CD4-positive, CD25-positive, alpha-beta regulatory T cell (primary cell): ENCODE measurements at regions not wholly inside any gene's neighbourhood (a gene's known extent, or its start where the extent isn't known, plus 50 kb on each side); places are given as distances from the start of the nearest gene placed in this dataset.
"Not testable (repeated sequence)": the region's sequence is repeated elsewhere in the genome, so short reads cannot be mapped to it uniquely, and the experiment has no call there.

Source experiments
- ATAC-seq, 2 donors: fragments of 150-1000 bp; cut with Tn5 transposase; one replicate each; pipeline ENCODE4 v1.10.0; 2021; ENCODE audit warnings: low read depth in 2 of 2, moderate number of reproducible peaks in 2 of 2, moderate library complexity in 1 of 2
- DNase-seq, 3 donors: peaks; one replicate each; pipeline versions ENCODE4 v3.0.0 to v3.0.0-alpha.2; 2012 to 2022; ENCODE audit warnings: mixed read lengths in 1 of 3
- H3K27ac ChIP-seq: one replicate; pipeline ENCODE4 v1.7.0; 2013; ENCODE audit warnings: mild to moderate bottlenecking, low read length; ENCODE audit not compliant: insufficient read depth, poor library complexity, severe bottlenecking
- H3K27me3 ChIP-seq: one replicate; pipeline ENCODE4 v1.7.0; 2013; ENCODE audit warnings: low read length; ENCODE audit not compliant: control insufficient read depth, insufficient read depth
- H3K36me3 ChIP-seq: one replicate; pipeline ENCODE4 v1.7.0; 2013; ENCODE audit warnings: mild to moderate bottlenecking, low read length, moderate library complexity; ENCODE audit not compliant: control insufficient read depth, insufficient read depth
- H3K4me1 ChIP-seq: 2 replicates; pipeline ENCODE4 v1.7.0; 2013; ENCODE audit warnings: mild to moderate bottlenecking, low read length; ENCODE audit not compliant: insufficient read depth, control insufficient read depth, poor library complexity, severe bottlenecking
- H3K4me3 ChIP-seq: one replicate; pipeline ENCODE4 v1.7.0; 2013; ENCODE audit warnings: low read depth, mild to moderate bottlenecking, low read length, moderate library complexity
- H3K9me3 ChIP-seq, 2 experiments: 1 replicate in 1 of 2; 2 replicates in 1 of 2; pipeline ENCODE4 v1.7.0; 2013; ENCODE audit warnings: low read length in 2 of 2, mild to moderate bottlenecking in 1 of 2, moderate library complexity in 1 of 2; ENCODE audit not compliant: control insufficient read depth in 2 of 2
- H3K27ac Mint-ChIP-seq, 3 donors: one replicate each; pipeline ENCODE4 v1.8.0; 2020 to 2022; ENCODE audit warnings: mild to moderate bottlenecking in 3 of 3, mixed read lengths in 3 of 3, moderate library complexity in 2 of 3
- H3K27me3 Mint-ChIP-seq: one replicate; pipeline ENCODE4 v1.8.0; 2022; ENCODE audit warnings: mild to moderate bottlenecking, mixed read lengths
- H3K36me3 Mint-ChIP-seq: one replicate; pipeline ENCODE4 v1.8.0; 2020; ENCODE audit warnings: mixed read lengths
- H3K4me1 Mint-ChIP-seq, 4 donors: one replicate each; pipeline ENCODE4 v1.8.0; 2020 to 2022; ENCODE audit warnings: mixed read lengths in 4 of 4, mild to moderate bottlenecking in 1 of 4
- H3K4me3 Mint-ChIP-seq, 4 donors: one replicate each; pipeline ENCODE4 v1.8.0; 2020 to 2022; ENCODE audit warnings: mild to moderate bottlenecking in 4 of 4, mixed read lengths in 4 of 4, moderate library complexity in 3 of 4
- H3K9me3 Mint-ChIP-seq, 7 donors: one replicate each; pipeline ENCODE4 v1.8.0; 2020 to 2022; ENCODE audit warnings: mixed read lengths in 7 of 7, mild to moderate bottlenecking in 3 of 7, moderate library complexity in 2 of 7

DNA sequence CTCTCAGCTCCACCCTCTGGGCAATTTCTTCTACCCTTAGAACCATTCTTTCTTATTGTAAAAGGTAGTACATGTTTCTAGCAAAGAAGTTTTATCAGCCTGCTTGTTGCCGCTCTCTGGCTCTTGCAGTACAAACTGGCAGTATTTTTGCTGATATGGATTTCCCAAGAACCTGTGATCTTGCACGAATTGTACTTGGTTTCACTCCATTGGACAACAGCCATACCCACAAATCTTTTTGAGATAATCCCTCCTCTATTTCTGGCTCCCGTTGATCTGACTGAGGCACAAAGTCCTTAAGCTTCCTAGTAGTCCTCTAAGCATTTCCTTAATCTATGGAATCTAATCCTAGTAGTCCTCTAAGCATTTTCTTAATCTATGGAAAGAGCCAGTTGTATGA, 487.0 kb upstream of the PTCHD4 start:
- H3K27me3 Mint-ChIP-seq = no peaks in the 10 kb centered on the region
- H3K27ac Mint-ChIP-seq = no peak overlapping the region
- DNase-seq (no peak), ATAC-seq (no peak)
- H3K9me3 Mint-ChIP-seq = peaks cover 2 to 16% (median 5%) of the 10 kb centered on the region in 7 donors
- no peak overlapping the region for H3K4me3 ChIP-seq
- no peaks in the 10 kb centered on the region for H3K27me3 ChIP-seq
- no peak overlapping the region for H3K27ac ChIP-seq
- no peaks in the 10 kb centered on the region for H3K4me1 ChIP-seq
- no peak overlapping the region for H3K4me3 Mint-ChIP-seq
- H3K36me3 Mint-ChIP-seq = no peaks in the 10 kb centered on the region
- H3K36me3 ChIP-seq = no peaks in the 10 kb centered on the region
- no peaks in the 10 kb centered on the region for H3K4me1 Mint-ChIP-seq
- no peaks in the 10 kb centered on the region for H3K9me3 ChIP-seq

DNA sequence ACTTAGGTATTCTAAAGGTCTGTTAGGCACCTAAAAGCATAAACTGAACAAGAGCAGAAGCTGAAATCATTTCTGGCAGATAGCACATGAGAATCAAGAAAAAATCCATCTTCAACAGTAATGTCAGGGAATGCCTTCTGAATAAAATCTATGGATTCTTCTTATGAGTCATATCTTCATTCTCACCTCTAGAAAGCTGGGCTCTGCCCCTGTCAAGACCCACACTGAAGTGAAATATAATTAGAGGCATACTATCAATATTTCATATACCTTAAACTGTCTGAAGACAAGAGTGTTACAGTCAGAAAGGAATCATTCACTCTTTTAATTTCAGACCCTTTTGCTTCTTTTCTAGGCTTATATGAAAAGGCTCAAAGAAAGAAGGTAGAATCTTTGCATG, 485.8 kb upstream of the PTCHD4 start:
- DNase-seq (no peak), ATAC-seq (no peak)
- Mint-ChIP-seq H3K4me3 (no peak overlapping the region), H3K27ac (no peak overlapping the region), H3K4me1 (no peaks in the 10 kb centered on the region), H3K36me3 (no peaks in the 10 kb centered on the region), H3K27me3 (no peaks in the 10 kb centered on the region), H3K9me3 (peaks cover 2 to 21% (median 8%) of the 10 kb centered on the region in 7 donors)
- Histone ChIP-seq H3K4me1 (no peaks in the 10 kb centered on the region), H3K4me3 (no peak overlapping the region), H3K27me3 (no peaks in the 10 kb centered on the region), H3K9me3 (no peaks in the 10 kb centered on the region), H3K27ac (no peak overlapping the region), H3K36me3 (no peaks in the 10 kb centered on the region)

DNA sequence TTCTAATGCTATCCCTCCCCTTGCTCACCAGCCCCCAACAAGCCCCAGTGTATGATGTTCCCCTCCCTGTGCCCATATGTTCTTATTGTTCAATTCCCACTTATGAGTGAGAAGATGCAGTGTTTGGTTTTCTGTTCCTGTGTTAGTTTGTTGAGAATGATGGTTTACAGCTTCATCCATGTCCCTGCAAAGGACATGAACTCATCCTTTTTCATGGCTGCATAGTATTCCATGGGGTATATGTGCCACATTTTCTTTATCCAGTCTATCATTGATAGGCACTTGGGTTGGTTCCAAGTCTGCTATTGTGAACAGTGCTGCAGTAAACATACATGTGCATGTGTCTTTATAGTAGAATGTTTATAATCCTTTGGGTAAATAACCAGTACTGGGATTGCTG, 480.2 kb upstream of the PTCHD4 start:
- not testable (repeated sequence) for ATAC-seq, H3K4me3 Mint-ChIP-seq

DNA sequence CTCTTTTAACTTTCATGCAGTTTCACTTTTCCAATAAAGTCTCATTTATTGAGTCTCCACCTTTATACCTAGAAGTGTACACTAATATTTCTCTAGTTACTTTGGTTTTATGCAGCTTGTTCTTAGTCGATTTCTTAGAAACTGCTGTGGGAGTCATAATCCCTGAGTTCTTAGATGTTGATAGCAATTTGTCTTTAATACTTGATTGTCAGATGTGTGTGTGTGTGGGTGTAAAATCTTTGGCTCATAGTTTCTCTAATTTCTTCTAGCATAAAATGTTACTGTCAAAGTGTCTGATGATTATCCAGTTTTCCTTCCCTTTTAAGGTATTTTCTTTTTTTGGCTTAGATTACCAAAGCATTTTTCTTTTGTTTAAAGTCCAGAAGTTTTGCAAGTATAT, 473.8 kb upstream of the PTCHD4 start:
- no peaks in the 10 kb centered on the region for H3K27me3 ChIP-seq
- H3K36me3 ChIP-seq = no peaks in the 10 kb centered on the region
- Mint-ChIP-seq H3K27me3 (no peaks in the 10 kb centered on the region), H3K4me3 (no peak overlapping the region), H3K27ac (no peak overlapping the region), H3K9me3 (peaks cover 2 to 13% (median 4%) of the 10 kb centered on the region in 7 donors), H3K4me1 (no peaks in the 10 kb centered on the region), H3K36me3 (no peaks in the 10 kb centered on the region)
- H3K9me3 ChIP-seq = no peaks in the 10 kb centered on the region
- no peak overlapping the region for H3K4me3 ChIP-seq
- H3K4me1 ChIP-seq = no peaks in the 10 kb centered on the region
- DNase-seq (no peak), ATAC-seq (no peak)
- H3K27ac ChIP-seq = no peak overlapping the region

More for the DNA sequence above, 480.2 kb upstream of the PTCHD4 start:
- not testable (repeated sequence) for DNase-seq, H3K4me1 ChIP-seq, H3K27me3 ChIP-seq, H3K27ac ChIP-seq, H3K27me3 Mint-ChIP-seq, H3K9me3 ChIP-seq, H3K36me3 Mint-ChIP-seq, H3K4me1 Mint-ChIP-seq, H3K4me3 ChIP-seq, H3K36me3 ChIP-seq, H3K27ac Mint-ChIP-seq
- H3K9me3 Mint-ChIP-seq = peaks cover 1 to 32% (median 4%) of the 10 kb centered on the region in 7 donors

DNA sequence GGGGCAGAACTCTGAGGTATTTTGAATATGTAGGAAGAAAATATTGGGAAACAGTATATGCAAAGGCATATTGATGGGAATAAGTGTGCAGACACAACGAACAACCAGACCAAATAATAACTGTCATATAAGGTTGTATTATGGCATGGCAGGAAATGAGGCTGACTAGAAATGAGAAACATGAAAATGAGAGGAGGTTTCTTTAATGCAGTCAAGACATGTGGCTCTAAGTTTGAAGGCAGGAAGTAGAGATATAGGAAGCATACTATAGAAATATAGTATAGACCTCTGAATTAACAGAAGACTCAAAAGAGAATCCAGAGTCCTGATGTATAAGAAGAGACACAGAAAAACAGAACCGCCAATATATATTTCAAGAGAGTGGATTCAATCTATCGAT, 459.7 kb upstream of the PTCHD4 start:
- Histone ChIP-seq H3K9me3 (no peaks in the 10 kb centered on the region), H3K27ac (no peak overlapping the region), H3K27me3 (no peaks in the 10 kb centered on the region), H3K4me3 (no peak overlapping the region), H3K36me3 (no peaks in the 10 kb centered on the region), H3K4me1 (no peaks in the 10 kb centered on the region)
- Mint-ChIP-seq H3K9me3 (peaks cover 5 to 13% (median 9%) of the 10 kb centered on the region in 7 donors), H3K36me3 (no peaks in the 10 kb centered on the region), H3K4me3 (no peak overlapping the region), H3K27me3 (no peaks in the 10 kb centered on the region), H3K27ac (no peak overlapping the region), H3K4me1 (peaks cover 0 to 5% (median 0%) of the 10 kb centered on the region in 4 donors)
- DNase-seq = no peak
- ATAC-seq = no peak

DNA sequence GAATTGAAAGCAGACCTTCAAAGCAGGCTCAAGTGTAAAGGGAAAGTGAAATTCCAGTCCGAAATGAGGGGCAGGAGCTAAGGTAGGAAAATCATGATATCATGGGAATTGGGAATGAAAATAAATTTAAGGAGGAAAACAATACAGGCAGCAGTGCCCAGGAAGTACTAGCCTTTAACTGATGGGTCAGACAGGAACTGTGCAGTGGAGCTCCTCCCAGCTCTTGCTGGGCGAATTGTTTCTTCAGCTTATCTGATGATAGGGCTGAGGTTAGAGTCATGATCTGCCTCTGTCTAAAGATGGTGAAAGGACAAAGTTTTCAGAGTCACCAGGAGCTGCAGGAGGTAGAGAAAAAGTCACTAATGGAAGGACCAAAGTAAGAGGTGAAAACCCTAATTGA, 457.9 kb upstream of the PTCHD4 start:
- H3K9me3 Mint-ChIP-seq = peaks cover 5 to 13% (median 9%) of the 10 kb centered on the region in 7 donors
- Histone ChIP-seq H3K27me3 (no peaks in the 10 kb centered on the region), H3K36me3 (no peaks in the 10 kb centered on the region), H3K27ac (no peak overlapping the region), H3K4me3 (no peak overlapping the region), H3K9me3 (peaks cover 0 to 5% of the 10 kb centered on the region in 2 experiments), H3K4me1 (no peaks in the 10 kb centered on the region)
- no peaks in the 10 kb centered on the region for H3K27me3 Mint-ChIP-seq
- DNase-seq (no peak), ATAC-seq (no peak)
- no peak overlapping the region for H3K4me3 Mint-ChIP-seq
- H3K36me3 Mint-ChIP-seq = no peaks in the 10 kb centered on the region
- peaks cover 0 to 5% (median 0%) of the 10 kb centered on the region in 4 donors for H3K4me1 Mint-ChIP-seq
- no peak overlapping the region for H3K27ac Mint-ChIP-seq

DNA sequence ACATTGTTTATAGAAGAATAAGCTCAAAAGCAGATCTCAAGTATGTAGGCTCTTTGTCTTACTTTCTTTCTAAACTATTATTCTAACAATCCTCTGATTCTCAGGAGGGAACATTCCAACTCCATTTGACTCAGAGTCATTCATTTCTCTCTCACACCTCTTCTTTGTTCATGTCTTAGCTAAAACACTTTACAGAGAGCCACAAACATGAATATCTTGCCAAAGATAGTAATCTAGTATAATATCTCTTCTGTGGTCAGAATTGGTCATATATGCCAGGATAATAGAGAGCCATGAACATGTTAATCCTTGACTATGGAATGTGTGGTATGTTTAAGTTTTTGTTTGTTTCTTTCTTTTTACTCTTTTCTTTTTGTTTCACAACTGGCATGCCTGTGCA, 456.0 kb upstream of the PTCHD4 start:
- Mint-ChIP-seq H3K36me3 (no peaks in the 10 kb centered on the region), H3K27ac (no peak overlapping the region), H3K4me3 (no peak overlapping the region), H3K27me3 (no peaks in the 10 kb centered on the region), H3K4me1 (peaks cover 0 to 5% (median 0%) of the 10 kb centered on the region in 4 donors), H3K9me3 (peaks cover 5 to 12% (median 9%) of the 10 kb centered on the region in 7 donors)
- no peaks in the 10 kb centered on the region for H3K27me3 ChIP-seq
- H3K4me3 ChIP-seq = no peak overlapping the region
- H3K36me3 ChIP-seq = no peaks in the 10 kb centered on the region
- no peaks in the 10 kb centered on the region for H3K4me1 ChIP-seq
- no peak for ATAC-seq
- H3K27ac ChIP-seq = no peak overlapping the region
- peaks cover 0 to 5% of the 10 kb centered on the region in 2 experiments for H3K9me3 ChIP-seq
- DNase-seq = no peak

DNA sequence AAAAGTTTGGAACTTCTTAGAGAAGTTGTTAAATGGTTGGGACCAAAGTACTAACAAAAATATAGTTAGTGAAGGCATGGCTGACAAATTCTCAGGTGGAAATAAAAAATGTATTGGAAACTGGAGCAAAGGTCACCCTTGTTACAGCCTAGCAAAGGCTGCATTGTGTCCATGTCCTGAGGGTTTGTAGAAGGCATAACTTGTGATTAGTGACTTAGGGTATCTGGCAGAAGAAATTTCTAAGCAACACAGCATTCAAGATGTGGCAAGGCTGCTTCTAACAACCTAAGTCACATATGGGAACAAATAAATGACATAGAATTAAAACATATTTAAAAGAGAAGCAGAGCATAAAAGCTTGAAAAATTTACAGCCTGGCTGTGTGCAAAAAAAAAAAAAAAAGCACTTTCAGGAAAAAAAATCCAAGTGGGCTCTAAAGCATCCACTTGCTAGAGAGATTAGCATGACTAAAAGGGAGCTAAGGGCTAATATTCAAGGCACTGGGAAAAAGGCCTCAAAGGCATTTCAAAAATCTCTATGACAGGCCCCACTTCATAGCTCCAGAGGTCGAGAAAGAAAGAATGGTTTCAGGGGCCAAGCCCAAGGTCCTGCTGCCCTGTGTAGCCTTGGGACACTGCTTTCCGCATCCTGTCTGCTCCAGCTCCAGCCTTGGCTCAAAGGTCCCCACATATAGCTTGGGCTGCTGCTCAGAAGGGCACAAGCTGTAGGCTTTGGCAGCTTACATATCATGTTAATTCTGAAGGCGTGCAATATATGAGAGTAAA, 453.2 kb upstream of the PTCHD4 start:
- ATAC-seq (no peak), DNase-seq (no peak)
- Mint-ChIP-seq H3K4me3 (no peak overlapping the region), H3K4me1 (no peaks in the 10 kb centered on the region), H3K27ac (no peak overlapping the region), H3K27me3 (no peaks in the 10 kb centered on the region), H3K9me3 (peaks cover 0 to 13% (median 6%) of the 10 kb centered on the region in 7 donors), H3K36me3 (no peaks in the 10 kb centered on the region)
- no peak overlapping the region for H3K4me3 ChIP-seq
- H3K4me1 ChIP-seq = no peaks in the 10 kb centered on the region
- H3K27ac ChIP-seq = no peak overlapping the region
- H3K36me3 ChIP-seq = no peaks in the 10 kb centered on the region
- H3K9me3 ChIP-seq = peaks cover 0 to 5% of the 10 kb centered on the region in 2 experiments
- H3K27me3 ChIP-seq = no peaks in the 10 kb centered on the region
